ENCODE measurements at regions not wholly inside any gene's neighbourhood (a gene's known extent, or its start where the extent isn't known, plus 50 kb on each side); places are given as distances from the start of the nearest gene placed in this dataset.

GRCh38 chr15:58264053-58264971 lies 126.1 kb downstream of the AQP9 start:
- H3K4me3 ChIP-seq: no peak overlapping the region
- H3K9me3 ChIP-seq: peaks cover 3% of the 10 kb centered on the region; the same call in 1 of the 2 replicates
- no peak for DNase-seq
- H3K27me3 ChIP-seq: no peaks in the 10 kb centered on the region
- H3K36me3 ChIP-seq: no peaks in the 10 kb centered on the region

GRCh38 chr15:58267051-58267450 lies 128.9 kb downstream of the AQP9 start:
- no peaks in the 10 kb centered on the region for H3K36me3 ChIP-seq
- H3K4me3 ChIP-seq: no peak overlapping the region
- DNase-seq: no peak
- no peaks in the 10 kb centered on the region for H3K27me3 ChIP-seq
- H3K9me3 ChIP-seq: peaks cover 14% of the 10 kb centered on the region

- H3K4me3 ChIP-seq: no peak overlapping the region
- H3K9me3 ChIP-seq: peaks cover 19% of the 10 kb centered on the region
- no peaks in the 10 kb centered on the region for H3K27me3 ChIP-seq
- no peaks in the 10 kb centered on the region for H3K36me3 ChIP-seq
- no peak for DNase-seq
These were observed 130.6 kb downstream of the AQP9 start for GRCh38 chr15:58268746-58269267.

- Histone ChIP-seq H3K27me3 (no peaks in the 10 kb centered on the region), H3K4me3 (no peak overlapping the region), H3K36me3 (no peaks in the 10 kb centered on the region), H3K9me3 (peaks cover 19% of the 10 kb centered on the region)
- DNase-seq: peak; percentile 11
These were observed 131.6 kb downstream of the AQP9 start for GRCh38 chr15:58269455-58270414.

GRCh38 chr15:58271410-58271809 lies 133.2 kb downstream of the AQP9 start:
- no peak for DNase-seq
- no peaks in the 10 kb centered on the region for H3K27me3 ChIP-seq

GRCh38 chr15:58273104-58273503 lies 134.9 kb downstream of the AQP9 start:
- Histone ChIP-seq H3K36me3 (no peaks in the 10 kb centered on the region), H3K9me3 (peaks cover 17% of the 10 kb centered on the region), H3K4me3 (no peak overlapping the region), H3K27me3 (no peaks in the 10 kb centered on the region)
- no peak for DNase-seq

More at GRCh38 chr15:58271410-58271809, 133.2 kb downstream of the AQP9 start:
- H3K4me3 ChIP-seq: no peak overlapping the region
- no peaks in the 10 kb centered on the region for H3K36me3 ChIP-seq
- H3K9me3 ChIP-seq: peaks cover 19% of the 10 kb centered on the region

GRCh38 chr15:58274885-58275284 lies 136.7 kb downstream of the AQP9 start:
- no peak overlapping the region for H3K4me3 ChIP-seq
- no peaks in the 10 kb centered on the region for H3K36me3 ChIP-seq
- no peaks in the 10 kb centered on the region for H3K27me3 ChIP-seq
- peaks cover 17% of the 10 kb centered on the region for H3K9me3 ChIP-seq
- no peak for DNase-seq

- no peak overlapping the region for H3K4me3 ChIP-seq
- H3K9me3 ChIP-seq: peaks cover 15% of the 10 kb centered on the region
- no peak for DNase-seq
- 0 out of 2 replicates have a peak, but pooled peaks cover under 1% of the 10 kb centered on the region for H3K27me3 ChIP-seq
- H3K36me3 ChIP-seq: no peaks in the 10 kb centered on the region
These were observed 137.6 kb downstream of the AQP9 start for GRCh38 chr15:58275785-58276184.

- DNase-seq: no peak
- Histone ChIP-seq H3K36me3 (no peaks in the 10 kb centered on the region), H3K9me3 (peaks cover 5% of the 10 kb centered on the region; the same call in 1 of the 2 replicates), H3K4me3 (no peak overlapping the region), H3K27me3 (0 out of 2 replicates have a peak, but pooled peaks cover 2% of the 10 kb centered on the region)
These were observed 138.7 kb downstream of the AQP9 start for GRCh38 chr15:58276924-58277323.

- Histone ChIP-seq H3K27me3 (0 out of 2 replicates have a peak, but pooled peaks cover 2% of the 10 kb centered on the region), H3K36me3 (no peaks in the 10 kb centered on the region), H3K4me3 (no peak overlapping the region), H3K9me3 (peaks cover 5% of the 10 kb centered on the region; the same call in 1 of the 2 replicates)
- no peak for DNase-seq
These were observed 139.2 kb downstream of the AQP9 start for GRCh38 chr15:58277333-58277732.

GRCh38 chr15:58279106-58279505 lies 140.9 kb downstream of the AQP9 start:
- no peaks in the 10 kb centered on the region for H3K36me3 ChIP-seq
- H3K9me3 ChIP-seq: no peaks in the 10 kb centered on the region
- DNase-seq: no peak
- no peak overlapping the region for H3K4me3 ChIP-seq
- 0 out of 2 replicates have a peak, but pooled peaks cover 2% of the 10 kb centered on the region for H3K27me3 ChIP-seq

GRCh38 chr15:58279654-58280053 lies 141.5 kb downstream of the AQP9 start:
- 0 out of 2 replicates have a peak, but pooled peaks cover 2% of the 10 kb centered on the region for H3K27me3 ChIP-seq
- no peaks in the 10 kb centered on the region for H3K36me3 ChIP-seq
- H3K4me3 ChIP-seq: no peak overlapping the region
- DNase-seq: no peak
- H3K9me3 ChIP-seq: no peaks in the 10 kb centered on the region

- Histone ChIP-seq H3K36me3 (no peaks in the 10 kb centered on the region), H3K9me3 (no peaks in the 10 kb centered on the region), H3K4me3 (no peak overlapping the region), H3K27me3 (0 out of 2 replicates have a peak, but pooled peaks cover 2% of the 10 kb centered on the region)
- DNase-seq: no peak
These were observed 144.0 kb downstream of the AQP9 start for GRCh38 chr15:58282060-58282708.

GRCh38 chr15:58283302-58283701 lies 145.1 kb downstream of the AQP9 start:
- 0 out of 2 replicates have a peak, but pooled peaks cover 2% of the 10 kb centered on the region for H3K27me3 ChIP-seq
- H3K36me3 ChIP-seq: no peaks in the 10 kb centered on the region
- H3K9me3 ChIP-seq: no peaks in the 10 kb centered on the region
- no peak overlapping the region for H3K4me3 ChIP-seq
- DNase-seq: no peak

GRCh38 chr15:58284293-58284692 lies 146.1 kb downstream of the AQP9 start:
- H3K9me3 ChIP-seq: no peaks in the 10 kb centered on the region
- no peak overlapping the region for H3K4me3 ChIP-seq
- H3K36me3 ChIP-seq: no peaks in the 10 kb centered on the region
- H3K27me3 ChIP-seq: 0 out of 2 replicates have a peak, but pooled peaks cover 2% of the 10 kb centered on the region
- no peak for DNase-seq

All from MG63 (cell line).